Erythroblast (primary cell): ENCODE measurements at regions not wholly inside any gene's neighbourhood (a gene's known extent, or its start where the extent isn't known, plus 50 kb on each side); places are given as distances from the start of the nearest gene placed in this dataset.

Source experiments
- DNase-seq, 2 experiments: peaks; one replicate each; lab custom pipeline; 2025; lab: John Stamatoyannopoulos, UW
- GATA1 ChIP-seq: IDR thresholded peaks from 2 replicates; pipeline ENCODE4 v1.6.1; 2011; ENCODE audit warnings: low read depth, mild to moderate bottlenecking, control low read depth, low read length, moderate library complexity
- POLR2A ChIP-seq: IDR thresholded peaks from 2 replicates; pipeline ENCODE4 v1.6.1; 2011; ENCODE audit warnings: mild to moderate bottlenecking, low read length

- TF ChIP-seq POLR2A (no peak), GATA1 (no peak)
- DNase-seq = no peak
These were observed 423.2 kb upstream of the SGCD start for GRCh38 chr5:155903791-155904190.

GRCh38 chr5:155905364-155905763 is 421.6 kb upstream of the SGCD start:
- DNase-seq = no peak

DNA sequence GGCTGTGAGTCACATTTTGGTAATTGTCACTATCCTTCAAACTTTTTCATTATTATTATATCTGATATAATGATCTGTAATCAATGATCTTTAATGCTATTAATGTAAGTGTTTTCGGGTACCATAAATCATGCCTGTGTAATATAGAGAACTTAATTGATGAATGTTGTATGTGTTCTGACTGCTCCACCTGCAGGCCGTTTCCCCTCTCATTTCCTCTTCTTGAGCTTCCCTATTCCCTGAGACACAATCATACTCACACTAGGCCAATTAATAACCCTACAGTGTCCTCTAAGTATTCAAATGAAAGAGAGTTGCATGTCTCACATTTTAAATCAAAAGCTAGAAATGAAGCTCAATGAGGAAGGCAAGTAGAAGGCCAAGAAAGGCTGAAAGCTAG is 420.9 kb upstream of the SGCD start:
- TF ChIP-seq GATA1 (no peak), POLR2A (no peak)
- DNase-seq = no peak

More at GRCh38 chr5:155905364-155905763, 421.6 kb upstream of the SGCD start:
- TF ChIP-seq POLR2A = no peak
- no peak for TF ChIP-seq GATA1

DNA sequence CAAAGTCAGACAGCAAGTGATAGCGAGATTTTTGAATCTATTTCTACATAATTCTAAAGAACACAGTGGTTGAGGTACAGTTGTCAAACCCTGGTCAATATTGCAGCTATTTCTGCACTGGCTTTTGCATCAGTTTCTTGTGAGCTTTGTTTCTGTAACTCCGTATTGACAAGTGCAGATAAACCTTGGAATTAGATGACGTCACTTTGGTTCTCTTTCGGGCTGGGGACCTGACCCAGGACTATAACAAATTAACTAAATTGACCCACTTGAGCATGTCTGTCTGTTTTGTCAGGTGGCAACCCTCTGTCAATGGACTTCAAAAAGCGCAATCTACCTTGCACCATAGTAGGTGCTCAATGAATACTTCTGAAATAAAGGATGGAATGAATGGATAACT is 418.4 kb upstream of the SGCD start:
- DNase-seq = no peak
- TF ChIP-seq GATA1 = no peak
- TF ChIP-seq POLR2A = no peak

DNA sequence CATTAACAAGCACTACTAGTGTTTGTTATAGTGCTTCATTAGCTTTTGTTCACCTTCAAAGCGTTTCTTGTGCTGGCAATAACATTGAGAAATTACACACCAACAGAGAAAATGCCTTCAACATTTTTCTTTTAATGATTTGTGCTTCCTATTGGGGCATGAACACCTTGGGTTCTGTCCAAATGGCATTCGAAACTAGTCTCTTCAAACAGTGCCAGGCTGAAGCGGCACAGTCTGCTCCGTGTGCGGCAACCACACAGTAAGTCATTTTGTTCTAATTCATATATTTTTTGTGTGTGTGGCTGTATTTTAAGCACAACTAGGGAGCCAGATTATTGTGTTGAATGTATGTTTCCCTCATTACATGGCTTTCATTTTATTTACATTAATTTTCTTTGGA is 414.7 kb upstream of the SGCD start:
- TF ChIP-seq GATA1 (no peak), POLR2A (no peak)

GRCh38 chr5:155914766-155915165 is 412.2 kb upstream of the SGCD start:
- TF ChIP-seq GATA1 (no peak), POLR2A (no peak)
- no peak for DNase-seq

More for the DNA sequence above, 414.7 kb upstream of the SGCD start:
- DNase-seq = no peak

DNA sequence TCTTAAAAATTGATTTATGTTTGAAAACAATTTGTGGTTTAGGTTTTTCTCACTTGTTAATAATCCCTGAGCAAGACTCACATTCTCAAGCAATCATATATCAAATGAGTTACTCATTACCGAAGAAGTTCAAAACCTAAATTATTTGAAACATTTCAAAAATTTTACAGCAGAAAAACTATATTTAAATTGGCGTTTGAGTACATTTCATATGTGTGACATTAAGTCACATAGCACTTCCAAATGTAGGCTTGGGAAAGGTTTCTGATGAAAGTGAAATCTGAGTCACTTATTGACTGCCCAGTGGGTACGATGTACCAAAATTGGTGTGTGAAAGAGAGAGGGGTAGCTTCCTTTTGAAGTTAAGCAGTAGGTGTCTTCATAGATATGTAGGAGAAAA is 411.4 kb upstream of the SGCD start:
- no peak for TF ChIP-seq GATA1
- TF ChIP-seq POLR2A = no peak
- DNase-seq = no peak

GRCh38 chr5:155919126-155919525 is 407.8 kb upstream of the SGCD start:
- DNase-seq = no peak
- TF ChIP-seq GATA1 (no peak), POLR2A (no peak)

DNA sequence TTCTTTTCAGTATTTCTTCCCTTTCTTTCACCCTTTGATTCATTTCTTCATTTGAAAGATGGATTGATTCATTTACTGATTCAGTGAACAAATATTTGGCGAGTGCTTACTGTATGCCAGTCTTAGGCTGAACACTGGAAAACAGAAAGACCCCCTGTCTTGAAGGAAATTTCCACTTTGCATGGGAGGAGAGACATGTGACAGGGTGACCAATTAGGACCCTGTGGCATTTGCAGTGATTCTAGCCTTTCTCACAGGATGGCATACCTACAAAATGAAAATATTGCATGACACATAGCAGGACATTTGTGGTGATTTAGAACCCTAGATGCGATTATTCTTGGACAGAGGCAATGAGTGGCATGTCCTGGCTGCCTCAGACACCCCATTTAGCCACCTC is 407.2 kb upstream of the SGCD start:
- TF ChIP-seq GATA1 (no peak), POLR2A (no peak)
- no peak for DNase-seq

- TF ChIP-seq GATA1 (no peak), POLR2A (no peak)
- no peak for DNase-seq
These were observed 405.3 kb upstream of the SGCD start for GRCh38 chr5:155921621-155922020.

DNA sequence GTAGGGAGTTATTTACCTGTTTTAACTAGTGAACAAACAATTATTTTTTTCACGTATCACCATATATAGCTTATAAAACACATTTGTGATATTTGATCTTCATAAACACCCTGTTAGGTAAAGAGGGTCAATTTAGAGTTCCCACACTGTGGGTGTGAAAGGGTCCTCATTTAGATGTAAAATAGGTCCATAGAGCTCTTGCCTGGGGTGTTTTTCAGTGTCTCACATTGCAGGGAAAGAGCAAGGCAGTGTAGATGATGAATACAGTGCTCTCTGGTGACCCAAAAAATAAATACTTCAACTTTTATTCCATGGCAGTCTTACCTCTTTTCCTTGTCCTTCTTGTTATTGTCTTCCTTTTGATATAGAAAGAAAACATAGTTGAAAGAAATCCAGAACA is 403.2 kb upstream of the SGCD start:
- TF ChIP-seq GATA1 = no peak
- no peak for TF ChIP-seq POLR2A
- DNase-seq = no peak

- no peak for TF ChIP-seq POLR2A
- no peak for TF ChIP-seq GATA1
- DNase-seq = no peak
These were observed 400.9 kb upstream of the SGCD start for GRCh38 chr5:155926031-155926430.

GRCh38 chr5:155926766-155927165 is 400.2 kb upstream of the SGCD start:
- no peak for DNase-seq
- TF ChIP-seq POLR2A (no peak), GATA1 (no peak)

DNA sequence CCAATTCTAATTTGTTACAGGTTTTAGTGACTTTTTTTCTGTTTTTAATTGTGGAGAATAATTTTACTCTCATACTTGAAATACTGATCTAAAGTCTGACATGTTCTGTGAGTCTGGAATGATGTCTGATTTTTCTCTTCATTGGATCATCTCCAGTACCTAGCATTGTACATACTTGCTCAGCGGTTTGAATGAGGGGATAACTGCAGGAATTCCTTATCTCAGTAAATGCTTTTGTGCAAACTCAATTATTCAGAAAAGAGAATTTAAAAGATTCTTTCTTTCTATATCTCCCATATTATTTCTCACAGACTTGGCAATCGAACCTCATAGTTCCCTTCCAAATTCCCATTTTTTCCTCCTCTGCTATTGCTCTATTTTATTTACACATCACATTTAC is 397.9 kb upstream of the SGCD start:
- TF ChIP-seq GATA1 (no peak), POLR2A (no peak)
- DNase-seq = no peak

DNA sequence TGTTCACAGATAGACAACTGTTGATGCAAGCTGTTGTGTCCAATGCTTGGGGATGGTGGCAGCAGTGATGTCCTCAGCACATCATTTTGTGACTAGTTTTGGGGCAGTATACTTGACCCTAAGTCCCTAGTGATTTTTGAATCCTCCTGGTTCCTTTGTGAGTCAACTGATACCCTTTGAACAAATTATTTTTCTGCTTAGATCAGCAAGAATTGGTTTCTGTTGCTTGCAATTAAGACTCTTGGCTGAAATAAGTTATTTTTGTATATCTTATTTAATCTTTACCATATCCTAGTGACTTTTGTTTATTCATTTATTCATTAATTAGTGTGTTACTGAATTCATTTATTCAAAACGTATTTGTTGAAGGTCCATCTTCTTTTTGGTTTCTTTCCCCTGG is 392.0 kb upstream of the SGCD start:
- no peak for TF ChIP-seq POLR2A
- no peak for TF ChIP-seq GATA1
- DNase-seq = no peak
